Calu3 (cell line): ENCODE measurements at regions not wholly inside any gene's neighbourhood (a gene's known extent, or its start where the extent isn't known, plus 50 kb on each side); places are given as distances from the start of the nearest gene placed in this dataset.

Experiments
- BruUV-seq: library from RNA; stranded (reverse); fragments of 400-500 nt; replicated peaks from 2 replicates; lab custom pipeline; 2021; lab: Mats Ljungman, UMichigan
- CTCF ChIA-PET: fragments of 300-600 bp; sonication (Branson Sonifier 250); formaldehyde crosslinking; loops from one replicate; lab custom pipeline; 2022; ENCODE audit warnings: antibody characterized with exemption; lab: Charles Lee
- DNase-seq: peaks from one replicate; pipeline ENCODE4 v3.0.0; 2022
- H3K27ac Mint-ChIP-seq: one replicate; pipeline ENCODE4 v1.8.0; 2022; ENCODE audit warnings: mixed read lengths; ENCODE audit not compliant: unreplicated experiment
- H3K27me3 Mint-ChIP-seq: one replicate; pipeline ENCODE4 v1.8.0; 2022; ENCODE audit warnings: mixed read lengths; ENCODE audit not compliant: unreplicated experiment
- H3K36me3 Mint-ChIP-seq: one replicate; pipeline ENCODE4 v1.8.0; 2022; ENCODE audit warnings: mild to moderate bottlenecking, moderate library complexity, mixed read lengths; ENCODE audit not compliant: insufficient read depth, unreplicated experiment
- H3K4me1 Mint-ChIP-seq: one replicate; pipeline ENCODE4 v1.8.0; 2022; ENCODE audit warnings: mild to moderate bottlenecking, low read depth, mixed read lengths; ENCODE audit not compliant: unreplicated experiment
- H3K4me3 Mint-ChIP-seq: one replicate; pipeline ENCODE4 v1.8.0; 2022; ENCODE audit warnings: mild to moderate bottlenecking, low read depth, moderate library complexity, mixed read lengths; ENCODE audit not compliant: unreplicated experiment
- H3K9me3 Mint-ChIP-seq: one replicate; pipeline ENCODE4 v1.8.0; 2022; ENCODE audit warnings: low read depth, mixed read lengths; ENCODE audit not compliant: unreplicated experiment
- intact Hi-C: fragments of 100-400 bp; cut with micrococcal nuclease; formaldehyde crosslinking; loops from one replicate; pipeline ENCODE4 v1.10.0; 2022; ENCODE audit not compliant: unreplicated experiment
- TF ChIP-seq, protein P1 (sequence below): fragments of 200-600 bp; IDR thresholded peaks from one replicate; pipeline ENCODE4 v1.8.0; 2022; ENCODE audit warnings: antibody characterized with exemption; ENCODE audit not compliant: unreplicated experiment

DNA sequence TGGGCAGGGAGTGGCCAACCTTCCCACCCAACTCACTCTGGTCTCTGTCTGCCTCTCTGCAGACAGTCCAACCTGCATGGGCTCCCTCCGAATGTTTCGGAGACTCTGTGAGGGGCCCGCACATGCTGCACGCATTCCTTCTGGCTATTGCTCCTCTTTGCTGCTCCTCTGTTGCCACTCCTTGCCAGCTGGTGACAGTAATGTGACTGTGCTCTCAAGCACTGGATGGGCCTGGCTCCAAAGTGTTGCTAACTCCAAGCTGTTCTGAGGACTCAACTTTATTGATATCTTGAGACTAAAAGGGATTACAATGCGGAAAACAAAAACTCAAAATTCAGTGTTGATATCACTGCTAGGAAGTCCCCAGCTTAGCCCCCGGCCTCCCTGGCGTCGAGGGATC is 105.4 kb upstream of the KIF5B start:
- H3K9me3 Mint-ChIP-seq, result no peaks in the 10 kb centered on the region

DNA sequence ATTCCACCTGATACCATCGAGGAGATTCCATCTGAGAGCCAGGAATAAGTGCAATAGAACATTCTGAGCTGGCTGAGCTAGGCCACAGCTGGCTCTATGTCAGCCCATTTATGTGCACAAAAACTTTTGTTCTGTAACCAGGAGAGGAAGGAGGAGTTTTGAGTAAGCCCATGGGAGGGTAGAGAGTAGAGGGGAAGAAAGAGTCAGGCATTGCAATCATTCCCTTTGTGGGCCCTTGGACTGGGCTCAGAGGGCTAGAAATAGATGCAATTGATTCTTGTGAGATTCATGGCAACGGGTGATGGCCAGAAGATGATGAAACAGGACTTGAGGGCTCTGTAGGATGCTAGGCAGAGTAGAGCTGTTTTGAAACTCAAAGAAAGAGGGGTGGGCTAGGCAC is 104.6 kb upstream of the KIF5B start:
- TF ChIP-seq, protein P1, sequence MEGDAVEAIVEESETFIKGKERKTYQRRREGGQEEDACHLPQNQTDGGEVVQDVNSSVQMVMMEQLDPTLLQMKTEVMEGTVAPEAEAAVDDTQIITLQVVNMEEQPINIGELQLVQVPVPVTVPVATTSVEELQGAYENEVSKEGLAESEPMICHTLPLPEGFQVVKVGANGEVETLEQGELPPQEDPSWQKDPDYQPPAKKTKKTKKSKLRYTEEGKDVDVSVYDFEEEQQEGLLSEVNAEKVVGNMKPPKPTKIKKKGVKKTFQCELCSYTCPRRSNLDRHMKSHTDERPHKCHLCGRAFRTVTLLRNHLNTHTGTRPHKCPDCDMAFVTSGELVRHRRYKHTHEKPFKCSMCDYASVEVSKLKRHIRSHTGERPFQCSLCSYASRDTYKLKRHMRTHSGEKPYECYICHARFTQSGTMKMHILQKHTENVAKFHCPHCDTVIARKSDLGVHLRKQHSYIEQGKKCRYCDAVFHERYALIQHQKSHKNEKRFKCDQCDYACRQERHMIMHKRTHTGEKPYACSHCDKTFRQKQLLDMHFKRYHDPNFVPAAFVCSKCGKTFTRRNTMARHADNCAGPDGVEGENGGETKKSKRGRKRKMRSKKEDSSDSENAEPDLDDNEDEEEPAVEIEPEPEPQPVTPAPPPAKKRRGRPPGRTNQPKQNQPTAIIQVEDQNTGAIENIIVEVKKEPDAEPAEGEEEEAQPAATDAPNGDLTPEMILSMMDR, result no peak
- H3K4me3 Mint-ChIP-seq, result no peak overlapping the region

More for the DNA sequence above, 105.4 kb upstream of the KIF5B start:
- H3K4me1 Mint-ChIP-seq, result no peaks in the 10 kb centered on the region
- no peaks in the 10 kb centered on the region for H3K36me3 Mint-ChIP-seq
- H3K4me3 Mint-ChIP-seq, result no peak overlapping the region
- TF ChIP-seq, protein P1, result no peak
- CTCF ChIA-PET, result no interaction called here
- H3K27me3 Mint-ChIP-seq, result no peaks in the 10 kb centered on the region
- no peak overlapping the region for H3K27ac Mint-ChIP-seq
- intact Hi-C loops, result no loop called here
- DNase-seq, result no peak
- BruUV-seq, result no TSS peak

DNA sequence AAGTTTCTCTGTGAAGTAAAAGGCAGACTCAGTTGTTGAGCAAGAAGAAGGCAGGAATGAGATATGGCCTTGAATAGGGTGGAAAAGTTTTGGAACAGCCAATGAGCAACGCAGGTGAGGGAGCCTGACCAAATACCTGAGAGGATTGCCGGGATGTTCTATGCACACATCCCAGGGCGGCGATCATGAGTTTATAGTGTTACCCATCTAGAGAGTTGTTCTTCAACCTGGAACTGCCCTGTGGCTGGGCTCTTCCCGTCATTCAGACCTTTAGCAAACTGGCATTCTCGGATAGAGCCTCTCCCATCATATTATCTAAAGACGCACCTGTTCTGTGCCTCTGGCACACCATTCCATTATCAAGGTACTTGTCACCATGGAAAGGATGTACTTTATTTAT is 103.0 kb upstream of the KIF5B start:
- intact Hi-C loops, result loop anchor here (10.0 kb wide), 1 partner anchor 104 kb away; the partner anchor contains the start of gene KIF5B
- BruUV-seq, result no TSS peak
- Mint-ChIP-seq H3K4me3 (no peak overlapping the region), H3K4me1 (peaks cover 17% of the 10 kb centered on the region), H3K27me3 (no peaks in the 10 kb centered on the region), H3K27ac (no peak overlapping the region), H3K9me3 (no peaks in the 10 kb centered on the region), H3K36me3 (peaks cover 8% of the 10 kb centered on the region)
- TF ChIP-seq, protein P1, result no peak
- DNase-seq, result no peak
- CTCF ChIA-PET, result no interaction called here

More for the DNA sequence above, 104.6 kb upstream of the KIF5B start:
- Mint-ChIP-seq H3K27me3 (no peaks in the 10 kb centered on the region), H3K27ac (no peak overlapping the region), H3K36me3 (no peaks in the 10 kb centered on the region), H3K9me3 (no peaks in the 10 kb centered on the region), H3K4me1 (peaks cover 6% of the 10 kb centered on the region)
- intact Hi-C loops, result no loop called here
- CTCF ChIA-PET, result no interaction called here
- no TSS peak for BruUV-seq
- no peak for DNase-seq

DNA sequence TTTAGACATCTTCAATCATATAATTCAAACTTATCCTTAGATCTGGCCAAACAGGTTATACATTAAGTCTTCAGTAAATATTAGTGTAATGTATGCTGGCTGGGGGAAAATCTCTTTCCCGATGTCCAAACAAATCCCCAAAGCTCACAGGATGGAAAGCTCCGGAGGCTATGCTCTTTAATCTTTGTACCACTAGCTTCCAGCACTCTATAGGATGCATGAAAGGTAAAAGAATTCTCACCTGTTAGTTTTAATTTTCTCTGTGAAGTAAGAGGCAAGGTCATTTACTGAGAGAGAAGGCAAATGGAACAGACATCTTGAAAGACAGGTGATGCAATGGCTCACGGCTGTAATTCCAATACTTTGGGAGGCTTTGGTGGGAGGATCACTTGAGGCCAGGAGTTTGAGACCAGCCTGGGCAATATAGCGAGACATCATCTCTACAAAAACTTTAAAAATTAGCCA is 99.8 kb upstream of the KIF5B start:
- CTCF ChIA-PET, result interaction anchor here (0.6 to 0.8 kb wide), 2 partner anchors 52 to 1024 kb away, joined by 3 read pairs; no protein-coding TSS in a partner anchor
- BruUV-seq, result no TSS peak
- H3K4me3 Mint-ChIP-seq, result no peak overlapping the region
- TF ChIP-seq, protein P1, result no peak
- peaks cover 8% of the 10 kb centered on the region for H3K36me3 Mint-ChIP-seq
- peaks cover 22% of the 10 kb centered on the region for H3K4me1 Mint-ChIP-seq
- H3K9me3 Mint-ChIP-seq, result no peaks in the 10 kb centered on the region
- H3K27ac Mint-ChIP-seq, result peak overlapping the region; percentile 79
- DNase-seq, result no peak
- intact Hi-C loops, result loop anchor here (10.0 kb wide), 1 partner anchor 101 kb away; the partner anchor contains the start of gene KIF5B
- H3K27me3 Mint-ChIP-seq, result no peaks in the 10 kb centered on the region
